H1 (cell line): ENCODE measurements at regions not wholly inside any gene's neighbourhood (a gene's known extent, or its start where the extent isn't known, plus 50 kb on each side); places are given as distances from the start of the nearest gene placed in this dataset.

ENCODE experiments used
- CTCF ChIA-PET: fragments of 300-600 bp; sonication (Branson Sonifier 250); formaldehyde crosslinking; loops from one replicate; lab custom pipeline; 2021; ENCODE audit not compliant: partially characterized antibody; lab: Charles Lee
- POLR2A ChIA-PET: fragments of 300-600 bp; sonication (Branson Sonifier 250); formaldehyde crosslinking; loops from one replicate; lab custom pipeline; 2021; ENCODE audit warnings: inconsistent platforms; ENCODE audit not compliant: partially characterized antibody; lab: Charles Lee
- DNase-seq, 2 experiments: peaks; one replicate each; pipeline versions ENCODE4 v3.0.0 to v3.0.0-alpha.2; 2010 to 2022; ENCODE audit warnings: low spot score in 2 of 2, low read depth in 1 of 2, mixed read lengths in 1 of 2
- FAIRE-seq: peaks from 2 replicates; lab custom pipeline; 2011; peaks lifted over from hg19 to GRCh38; lab: Jason Lieb, UNC
- H2AFZ ChIP-seq: 2 replicates; pipeline ENCODE4 v1.8.1; 2012; ENCODE audit warnings: low read length, inconsistent platforms
- H2AK5ac ChIP-seq: 2 replicates; pipeline ENCODE4 v1.6.1; 2013; ENCODE audit warnings: low read depth, low read length
- H2BK120ac ChIP-seq: replicated peaks from 2 replicates; pipeline ENCODE3; 2013; ENCODE audit warnings: low read depth, low read length, inconsistent platforms
- H2BK12ac ChIP-seq: 2 replicates; pipeline ENCODE4 v1.6.1; 2013; ENCODE audit warnings: low read depth, low read length
- H2BK15ac ChIP-seq: 2 replicates; pipeline ENCODE4 v1.6.1; 2013; ENCODE audit warnings: low read length
- H2BK20ac ChIP-seq: 2 replicates; pipeline ENCODE4 v1.6.1; 2013; ENCODE audit warnings: low read length
- H2BK5ac ChIP-seq: 2 replicates; pipeline ENCODE4 v1.6.1; 2013; ENCODE audit warnings: low read depth, low read length
- H3K14ac ChIP-seq: 2 replicates; pipeline ENCODE4 v1.6.1; 2013; ENCODE audit warnings: inconsistent platforms; ENCODE audit not compliant: insufficient read length
- H3K18ac ChIP-seq: 2 replicates; pipeline ENCODE4 v1.6.1; 2013; ENCODE audit warnings: low read length; ENCODE audit errors: extremely low read depth
- H3K23ac ChIP-seq: 2 replicates; pipeline ENCODE4 v1.6.1; 2013; ENCODE audit warnings: inconsistent platforms; ENCODE audit not compliant: insufficient read length
- H3K23me2 ChIP-seq: 2 replicates; pipeline ENCODE4 v1.6.1; 2013; ENCODE audit warnings: low read depth, low read length
- H3K27ac ChIP-seq: 2 replicates; pipeline ENCODE4 v1.6.1; 2011; ENCODE audit warnings: low read depth, low read length, inconsistent platforms
- H3K27me3 ChIP-seq, 4 experiments: replicated peaks in 1 of 4; 1 replicate in 1 of 4; 2 replicates in 3 of 4; pipeline versions ENCODE4 v1.6.1 to v1.8.1; 2011 to 2013; ENCODE audit warnings: low read length in 3 of 4, mild to moderate bottlenecking in 3 of 4, inconsistent platforms in 2 of 4, mixed read lengths in 2 of 4, moderate library complexity in 1 of 4; ENCODE audit not compliant: control insufficient read depth in 3 of 4, insufficient read depth in 3 of 4; ENCODE audit errors: extremely low read depth in 1 of 4
- H3K36me3 ChIP-seq, 4 experiments: 2 replicates each; pipeline versions ENCODE4 v1.6.1 to v1.8.1; 2011 to 2013; ENCODE audit warnings: mild to moderate bottlenecking in 4 of 4, low read length in 3 of 4, moderate library complexity in 2 of 4, control low read depth in 1 of 4, inconsistent platforms in 1 of 4; ENCODE audit not compliant: insufficient read depth in 4 of 4, control insufficient read depth in 2 of 4
- H3K4ac ChIP-seq: replicated peaks from 2 replicates; pipeline ENCODE3; 2013; ENCODE audit warnings: low read length, low read depth, mixed read lengths, inconsistent platforms; ENCODE audit not compliant: insufficient read length
- H3K4me1 ChIP-seq, 4 experiments: replicated peaks in 1 of 4; 1 replicate in 1 of 4; 2 replicates in 3 of 4; pipeline versions ENCODE4 v1.6.1 to v1.8.1; 2011 to 2013; ENCODE audit warnings: low read length in 3 of 4, inconsistent platforms in 2 of 4, mixed read lengths in 1 of 4; ENCODE audit not compliant: insufficient read depth in 4 of 4, control insufficient read depth in 3 of 4
- H3K4me2 ChIP-seq, 2 experiments: 2 replicates each; pipeline versions ENCODE4 v1.6.1 to v1.8.1; 2011 to 2013; ENCODE audit warnings: low read depth in 2 of 2, low read length in 2 of 2, control low read depth in 1 of 2, inconsistent platforms in 1 of 2, mild to moderate bottlenecking in 1 of 2; ENCODE audit not compliant: insufficient read depth in 1 of 2
- H3K4me3 ChIP-seq, 4 experiments: fragments of 200-600, 300-600 bp in 1 of 4; sonication (generic), shearing (Covaris generic), sonication (Bioruptor Twin) in 1 of 4; 2 replicates each; pipeline versions ENCODE4 v1.5.1 to v1.8.1; 2011 to 2016; ENCODE audit warnings: low read length in 4 of 4, low read depth in 3 of 4, control low read depth in 2 of 4, inconsistent platforms in 2 of 4, mild to moderate bottlenecking in 2 of 4, mixed read lengths in 1 of 4, moderate library complexity in 1 of 4; ENCODE audit not compliant: insufficient read depth in 2 of 4; ENCODE audit errors: extremely low read depth in 1 of 4
- H3K56ac ChIP-seq: replicated peaks from 2 replicates; pipeline ENCODE3; 2013; ENCODE audit warnings: low read depth, mild to moderate bottlenecking, mixed read lengths, low read length, inconsistent platforms; ENCODE audit not compliant: insufficient read length
- H3K79me1 ChIP-seq: 2 replicates; pipeline ENCODE4 v1.6.1; 2013; ENCODE audit warnings: low read depth, low read length, control low read depth
- H3K79me2 ChIP-seq, 2 experiments: 2 replicates each; pipeline versions ENCODE4 v1.6.1 to v1.8.1; 2012 to 2013; ENCODE audit warnings: low read length in 2 of 2, mild to moderate bottlenecking in 2 of 2, inconsistent platforms in 1 of 2; ENCODE audit not compliant: insufficient read depth in 2 of 2, control insufficient read depth in 1 of 2
- H3K9ac ChIP-seq, 4 experiments: replicated peaks in 1 of 4; 1 replicate in 1 of 4; 2 replicates in 3 of 4; pipeline versions ENCODE4 v1.6.1 to v1.8.1; 2011 to 2013; ENCODE audit warnings: low read depth in 3 of 4, low read length in 3 of 4, control low read depth in 2 of 4, mild to moderate bottlenecking in 2 of 4, moderate library complexity in 2 of 4, inconsistent platforms in 1 of 4; ENCODE audit errors: extremely low read depth in 1 of 4
- H3K9me3 ChIP-seq, 2 experiments: 2 replicates each; pipeline versions ENCODE4 v1.6.1 to v1.8.1; 2012 to 2013; ENCODE audit warnings: mild to moderate bottlenecking in 2 of 2, moderate library complexity in 2 of 2, control low read depth in 1 of 2, inconsistent platforms in 1 of 2, low read depth in 1 of 2, low read length in 1 of 2, mixed read lengths in 1 of 2; ENCODE audit not compliant: insufficient read depth in 2 of 2
- H4K20me1 ChIP-seq, 2 experiments: replicated peaks in 1 of 2; 2 replicates each; pipeline versions ENCODE3 to v1.8.1; 2011 to 2013; ENCODE audit warnings: inconsistent platforms in 2 of 2, low read length in 2 of 2, mild to moderate bottlenecking in 1 of 2; ENCODE audit not compliant: insufficient read depth in 2 of 2, control insufficient read depth in 1 of 2
- H4K5ac ChIP-seq: 2 replicates; pipeline ENCODE4 v1.6.1; 2013; ENCODE audit warnings: low read length, low read depth, mixed read lengths, inconsistent platforms; ENCODE audit not compliant: insufficient read length
- H4K8ac ChIP-seq: 2 replicates; pipeline ENCODE4 v1.8.0; 2013; ENCODE audit warnings: mild to moderate bottlenecking, moderate library complexity, low read length, inconsistent platforms; ENCODE audit not compliant: insufficient read depth; ENCODE audit errors: extremely low read depth
- H4K91ac ChIP-seq: replicated peaks from 2 replicates; pipeline ENCODE3; 2013; ENCODE audit warnings: low read length, mixed read lengths, inconsistent platforms; ENCODE audit not compliant: insufficient read length
- ASH2L ChIP-seq: fragments of 200-600, 300-600 bp; sonication (generic); IDR thresholded peaks from one replicate; pipeline ENCODE4 v1.7.1; 2017; ENCODE audit warnings: low read length
- FOSL1 ChIP-seq: IDR thresholded peaks from 2 replicates; pipeline ENCODE4 v1.6.1; 2011; ENCODE audit warnings: mild to moderate bottlenecking, low read depth, low read length, moderate library complexity; ENCODE audit not compliant: insufficient read depth
- GABPA ChIP-seq: IDR thresholded peaks from 2 replicates; pipeline ENCODE4 v1.6.1; 2011; ENCODE audit warnings: mild to moderate bottlenecking, low read length, moderate library complexity, borderline replicate concordance; ENCODE audit not compliant: insufficient read depth
- GTF2F1 ChIP-seq: IDR thresholded peaks from 2 replicates; pipeline ENCODE4 v1.6.1; 2012; ENCODE audit warnings: low read depth, low read length, improper control_type of control experiment, borderline replicate concordance
- KDM4A ChIP-seq: IDR thresholded peaks from one replicate; pipeline ENCODE4 v1.7.1; 2012; ENCODE audit warnings: low read depth, mild to moderate bottlenecking, moderate library complexity, low read length, inconsistent platforms; ENCODE audit not compliant: severe bottlenecking
- NRF1 ChIP-seq: IDR thresholded peaks from 2 replicates; pipeline ENCODE4 v1.6.1; 2011; ENCODE audit warnings: mild to moderate bottlenecking, low read depth, low read length, improper control_type of control experiment
- POU5F1 ChIP-seq: IDR thresholded peaks from 2 replicates; pipeline ENCODE4 v1.6.1; 2011; ENCODE audit warnings: low read depth, mild to moderate bottlenecking, low read length, moderate library complexity
- SP4 ChIP-seq: IDR thresholded peaks from 2 replicates; pipeline ENCODE4 v1.6.1; 2012; ENCODE audit warnings: low read length, inconsistent platforms
- TAF1 ChIP-seq: IDR thresholded peaks from 2 replicates; pipeline ENCODE4 v1.6.1; 2011; ENCODE audit warnings: mild to moderate bottlenecking, low read depth, low read length
- WGBS, 2 experiments: shearing (Covaris generic) in 1 of 2; methylation state at CpG; one replicate each; pipeline versions ENCODE4 v1.1.6 to v1.1.7; 2013 to 2015; ENCODE audit warnings: low lambda C conversion rate in 2 of 2, mixed read lengths in 2 of 2, inconsistent platforms in 1 of 2, low coverage in 1 of 2, missing lambda C conversion rate in 1 of 2; ENCODE audit not compliant: insufficient replicate concordance in 2 of 2, insufficient coverage in 1 of 2, insufficient read length in 1 of 2; ENCODE audit errors: extremely low coverage in 1 of 2, missing lambda C conversion rate in 1 of 2; 5-methylcytosine and 5-hydroxymethylcytosine counted together

- Histone ChIP-seq H3K23me2 (no peaks in the 10 kb centered on the region), H2AK5ac (no peak overlapping the region), H3K14ac (no peak overlapping the region), H3K4ac (no peak overlapping the region), H3K79me2 (no peaks in the 10 kb centered on the region), H3K23ac (no peak overlapping the region), H4K5ac (no peak overlapping the region), H3K4me2 (no peak overlapping the region), H3K18ac (no peak overlapping the region), H3K36me3 (no peaks in the 10 kb centered on the region), H2BK20ac (no peak overlapping the region), H3K4me1 (peaks cover 0 to 4% (median 0%) of the 10 kb centered on the region in 4 experiments; a peak in 1 of 7 replicates), H3K56ac (no peak overlapping the region)
- POLR2A ChIA-PET: no interaction called here
- DNase-seq: no peak
- CTCF ChIA-PET: interaction anchor here (0.7 to 1.2 kb wide), 3 partner anchors 14 to 190 kb away, joined by 3 to 4 read pairs (median 3); no protein-coding TSS in a partner anchor
- TF ChIP-seq ASH2L: no peak
- TF ChIP-seq POU5F1: no peak
- TF ChIP-seq NRF1: no peak
- no peak for TF ChIP-seq FOSL1
- TF ChIP-seq SP4: no peak
- no peak for TF ChIP-seq GTF2F1
- TF ChIP-seq KDM4A: no peak
- no peak for TF ChIP-seq TAF1
- no peak for TF ChIP-seq GABPA
- TF ChIP-seq, all 59 proteins: peak for 0
- no peak overlapping the region for H2BK15ac ChIP-seq
- no peak overlapping the region for H2BK5ac ChIP-seq
- no peak overlapping the region for H2BK120ac ChIP-seq
- FAIRE-seq: no peak
- no peak overlapping the region for H3K9ac ChIP-seq
- H4K8ac ChIP-seq: no peak overlapping the region
- H3K27me3 ChIP-seq: no peaks in the 10 kb centered on the region
- H3K4me3 ChIP-seq: no peak overlapping the region
- H2BK12ac ChIP-seq: no peak overlapping the region
- H4K91ac ChIP-seq: no peak overlapping the region
- 92% methylated on average over 4 of the region's 4 CpGs; no CpG with 5 or more reads in 1 of the 2 experiments for WGBS, 2 experiments
- H4K20me1 ChIP-seq: no peaks in the 10 kb centered on the region
- H3K27ac ChIP-seq: no peak overlapping the region
- no peak overlapping the region for H2AFZ ChIP-seq
- no peaks in the 10 kb centered on the region for H3K9me3 ChIP-seq
- no peaks in the 10 kb centered on the region for H3K79me1 ChIP-seq
Observed at GRCh38 chr11:105489446-105489845, 120.4 kb upstream of the GRIA4 start.
